Tibial artery (tissue), 4 donors: ENCODE measurements at regions not wholly inside any gene's neighbourhood (a gene's known extent, or its start where the extent isn't known, plus 50 kb on each side); places are given as distances from the start of the nearest gene placed in this dataset.

Experiments
- DNase-seq, 2 donors: peaks; one replicate each; pipeline ENCODE4 v3.0.0-alpha.2; 2019
- H3K27ac ChIP-seq, 2 donors: fragments of 200-600 bp; sonication (generic) in 1 of 2; 1 replicate in 1 of 2; 2 replicates in 1 of 2; pipeline ENCODE4 v1.5.1; 2018 to 2019; ENCODE audit warnings: mild to moderate bottlenecking in 1 of 2
- H3K27me3 ChIP-seq, 2 donors: fragments of 200-600 bp; sonication (generic) in 1 of 2; one replicate each; pipeline versions ENCODE4 v1.5.1 to v1.6.0; 2016 to 2019
- H3K36me3 ChIP-seq, 3 donors: fragments of 200-600 bp; sonication (generic) in 2 of 3; one replicate each; pipeline ENCODE4 v1.5.1; 2016 to 2019; ENCODE audit warnings: mild to moderate bottlenecking in 2 of 3
- H3K4me1 ChIP-seq, 4 donors: fragments of 200-600 bp; sonication (generic) in 2 of 4; 1 replicate in 3 of 4; 2 replicates in 1 of 4; pipeline ENCODE4 v1.5.1; 2016 to 2019
- H3K4me3 ChIP-seq, 2 donors: fragments of 200-600 bp; sonication (generic) in 1 of 2; 1 replicate in 1 of 2; 2 replicates in 1 of 2; pipeline ENCODE4 v1.5.1; 2018 to 2019; ENCODE audit warnings: mild to moderate bottlenecking in 2 of 2
- H3K9me3 ChIP-seq, 3 donors: fragments of 200-600 bp; sonication (generic) in 1 of 3; one replicate each; pipeline ENCODE4 v1.5.1; 2016 to 2019
- intact Hi-C: fragments of 100-400 bp; cut with DNase I; formaldehyde crosslinking; loops from one replicate; pipeline ENCODE4 v1.15.0; 2023; ENCODE audit warnings: low total_unique reads
- TF ChIP-seq, protein P1 (sequence below), 2 experiments: fragments of 200-600 bp in 1 of 2; fragments of 450-650 bp in 1 of 2; IDR thresholded peaks; one replicate each; pipeline ENCODE4 v1.5.1; 2017 to 2019; ENCODE audit warnings: antibody characterized with exemption in 2 of 2, mild to moderate bottlenecking in 1 of 2, moderate library complexity in 1 of 2

DNA sequence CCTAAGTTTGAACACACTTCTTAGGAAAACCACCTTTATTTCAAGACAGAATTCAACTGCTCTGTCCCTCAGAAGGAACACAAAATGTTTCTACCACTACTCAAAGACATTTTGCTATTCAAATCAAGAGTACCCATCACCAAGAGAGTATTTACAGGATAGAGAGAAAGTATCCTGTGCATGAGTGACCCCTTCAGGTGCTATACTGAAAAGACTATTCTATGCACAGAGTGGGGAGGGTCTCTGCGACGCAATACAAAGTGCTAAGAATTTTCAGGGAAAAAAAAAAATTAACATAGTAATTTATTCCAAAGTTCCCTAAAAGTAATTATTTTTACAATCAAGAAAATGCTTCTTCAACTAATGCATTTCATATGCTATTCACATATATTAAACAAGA lies 346.4 kb upstream of the FAM241A start:
- TF ChIP-seq, protein P1, sequence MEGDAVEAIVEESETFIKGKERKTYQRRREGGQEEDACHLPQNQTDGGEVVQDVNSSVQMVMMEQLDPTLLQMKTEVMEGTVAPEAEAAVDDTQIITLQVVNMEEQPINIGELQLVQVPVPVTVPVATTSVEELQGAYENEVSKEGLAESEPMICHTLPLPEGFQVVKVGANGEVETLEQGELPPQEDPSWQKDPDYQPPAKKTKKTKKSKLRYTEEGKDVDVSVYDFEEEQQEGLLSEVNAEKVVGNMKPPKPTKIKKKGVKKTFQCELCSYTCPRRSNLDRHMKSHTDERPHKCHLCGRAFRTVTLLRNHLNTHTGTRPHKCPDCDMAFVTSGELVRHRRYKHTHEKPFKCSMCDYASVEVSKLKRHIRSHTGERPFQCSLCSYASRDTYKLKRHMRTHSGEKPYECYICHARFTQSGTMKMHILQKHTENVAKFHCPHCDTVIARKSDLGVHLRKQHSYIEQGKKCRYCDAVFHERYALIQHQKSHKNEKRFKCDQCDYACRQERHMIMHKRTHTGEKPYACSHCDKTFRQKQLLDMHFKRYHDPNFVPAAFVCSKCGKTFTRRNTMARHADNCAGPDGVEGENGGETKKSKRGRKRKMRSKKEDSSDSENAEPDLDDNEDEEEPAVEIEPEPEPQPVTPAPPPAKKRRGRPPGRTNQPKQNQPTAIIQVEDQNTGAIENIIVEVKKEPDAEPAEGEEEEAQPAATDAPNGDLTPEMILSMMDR (IDR thresholded peaks at IDR 0.05) = no peak
- intact Hi-C loops = no loop called here
- Histone ChIP-seq H3K27ac (no peak overlapping the region), H3K4me3 (no peak overlapping the region), H3K4me1 (no peaks in the 10 kb centered on the region), H3K27me3 (no peaks in the 10 kb centered on the region), H3K9me3 (no peaks in the 10 kb centered on the region), H3K36me3 (no peaks in the 10 kb centered on the region)
- DNase-seq = no peak

DNA sequence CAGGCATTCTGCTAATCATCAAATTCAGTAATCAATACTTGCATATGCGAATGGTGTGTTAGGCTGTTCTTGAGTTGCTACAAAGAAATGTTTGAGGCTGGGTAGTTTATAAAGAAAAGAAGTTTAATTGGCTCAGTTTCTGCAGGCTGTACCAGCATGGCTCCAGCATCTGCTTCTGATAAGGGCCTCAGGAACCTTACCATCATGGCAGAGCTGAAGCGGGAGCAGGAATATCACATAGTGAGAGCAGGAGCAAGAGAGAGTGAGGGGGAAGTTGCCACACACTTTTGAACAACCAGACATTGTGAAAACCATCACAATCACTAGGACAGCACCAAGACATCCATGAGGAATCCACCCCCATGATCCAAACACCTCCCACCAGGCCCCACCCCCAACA lies 344.7 kb upstream of the FAM241A start:
- H3K36me3 ChIP-seq = no peaks in the 10 kb centered on the region

DNA sequence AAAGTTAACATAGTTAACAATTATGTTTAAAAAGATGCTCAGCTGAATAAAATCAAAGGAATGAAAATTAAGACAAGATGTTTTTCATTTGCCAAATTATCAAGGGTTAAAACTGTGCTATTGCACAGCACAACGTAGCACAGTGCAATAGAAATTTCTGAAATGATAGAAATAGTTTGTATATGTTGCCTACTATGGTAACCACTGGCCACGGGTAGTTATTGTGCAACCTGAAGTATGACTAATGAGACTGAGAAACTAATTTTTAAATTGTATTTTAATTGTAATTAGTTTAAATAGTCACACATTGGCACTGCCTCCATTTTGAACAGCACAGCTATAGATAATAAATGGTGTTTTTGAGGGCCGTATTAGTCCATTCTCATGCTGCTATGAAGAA lies 343.1 kb upstream of the FAM241A start:
- Histone ChIP-seq H3K4me3 (no peak overlapping the region), H3K9me3 (no peaks in the 10 kb centered on the region), H3K36me3 (no peaks in the 10 kb centered on the region), H3K4me1 (no peaks in the 10 kb centered on the region), H3K27ac (no peak overlapping the region), H3K27me3 (peaks cover 0 to 5% of the 10 kb centered on the region in 2 donors)
- no peak for DNase-seq
- TF ChIP-seq, protein P1 (IDR thresholded peaks at IDR 0.05) = no peak
- intact Hi-C loops = no loop called here

More for the DNA sequence above, 344.7 kb upstream of the FAM241A start:
- TF ChIP-seq, protein P1 (IDR thresholded peaks at IDR 0.05) = no peak
- Histone ChIP-seq H3K4me1 (no peaks in the 10 kb centered on the region), H3K9me3 (no peaks in the 10 kb centered on the region), H3K4me3 (no peak overlapping the region), H3K27me3 (no peaks in the 10 kb centered on the region), H3K27ac (no peak overlapping the region)
- intact Hi-C loops = no loop called here
- DNase-seq = no peak

DNA sequence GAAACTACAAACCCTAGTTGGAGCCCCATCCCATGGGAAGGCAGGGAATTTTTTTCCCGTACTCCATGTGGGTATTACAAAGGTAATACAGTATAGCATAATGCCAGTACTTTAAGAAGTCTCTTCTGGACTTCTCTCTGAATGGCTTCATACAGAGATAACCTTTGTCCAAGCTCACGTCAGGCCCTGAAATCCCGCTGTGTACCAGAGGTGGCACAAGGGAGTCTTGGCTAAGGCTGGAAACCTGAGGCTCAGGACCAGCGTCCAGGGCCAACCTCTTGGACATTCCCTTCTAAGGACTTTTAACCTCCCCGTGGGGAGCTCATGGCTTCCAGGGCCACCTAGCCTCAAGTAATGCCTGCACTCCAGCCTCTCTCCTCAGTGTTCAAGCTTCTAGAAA lies 338.9 kb upstream of the FAM241A start:
- H3K4me1 ChIP-seq = no peaks in the 10 kb centered on the region
- no peak overlapping the region for H3K4me3 ChIP-seq
- H3K9me3 ChIP-seq = no peaks in the 10 kb centered on the region
- intact Hi-C loops = no loop called here
- DNase-seq = no peak
- H3K36me3 ChIP-seq = no peaks in the 10 kb centered on the region
- H3K27ac ChIP-seq = no peak overlapping the region
- peaks cover 0 to 9% of the 10 kb centered on the region in 2 donors for H3K27me3 ChIP-seq
- TF ChIP-seq, protein P1 (IDR thresholded peaks at IDR 0.05) = no peak

DNA sequence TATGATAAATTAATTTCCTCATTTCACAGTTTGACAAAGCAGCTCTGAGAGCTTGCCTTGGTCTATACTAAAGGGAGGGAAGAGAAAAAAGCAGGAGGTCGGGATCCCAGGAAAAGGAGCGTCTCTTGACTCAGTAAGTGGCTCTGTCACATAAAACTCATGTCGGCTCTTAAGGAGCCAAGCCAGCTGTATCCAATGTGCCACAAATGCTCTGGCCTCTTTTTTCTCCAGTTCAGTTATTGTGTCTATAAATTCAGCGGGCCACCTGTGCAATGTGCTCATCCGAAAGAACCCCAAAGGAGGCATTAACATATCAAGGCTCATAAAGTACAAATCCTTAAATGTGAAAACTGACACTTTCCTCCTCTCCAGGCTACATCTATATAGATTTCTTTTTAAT lies 337.7 kb upstream of the FAM241A start:
- intact Hi-C loops = no loop called here
- Histone ChIP-seq H3K27ac (no peak overlapping the region), H3K4me1 (no peaks in the 10 kb centered on the region), H3K27me3 (peaks cover 0 to 9% of the 10 kb centered on the region in 2 donors), H3K36me3 (no peaks in the 10 kb centered on the region), H3K9me3 (no peaks in the 10 kb centered on the region), H3K4me3 (no peak overlapping the region)
- DNase-seq = no peak
- TF ChIP-seq, protein P1 (IDR thresholded peaks at IDR 0.05) = no peak

DNA sequence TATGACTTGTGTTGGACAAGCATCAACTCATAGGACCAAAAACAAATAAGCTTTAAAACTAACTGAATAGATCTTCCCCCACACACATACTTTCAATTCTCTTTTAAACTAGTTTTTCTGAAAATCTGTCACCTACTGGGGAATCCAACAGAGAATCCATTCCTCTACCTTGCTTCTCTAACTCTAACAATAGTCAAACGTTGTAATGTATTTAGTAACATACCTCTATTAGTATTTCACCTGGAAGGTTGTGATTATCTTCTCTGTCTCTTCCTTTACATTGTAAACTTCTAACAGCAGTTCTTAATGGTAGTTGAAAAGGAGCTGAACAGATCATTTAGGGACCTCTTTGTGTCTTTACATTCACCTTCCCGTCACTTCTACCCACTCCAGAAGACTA lies 337.1 kb upstream of the FAM241A start:
- intact Hi-C loops = no loop called here
- H3K27ac ChIP-seq = no peak overlapping the region
- DNase-seq = no peak
- no peak overlapping the region for H3K4me3 ChIP-seq
- H3K9me3 ChIP-seq = no peaks in the 10 kb centered on the region
- TF ChIP-seq, protein P1 (IDR thresholded peaks at IDR 0.05) = no peak
- no peaks in the 10 kb centered on the region for H3K36me3 ChIP-seq
- no peaks in the 10 kb centered on the region for H3K4me1 ChIP-seq
- H3K27me3 ChIP-seq = peaks cover 0 to 9% of the 10 kb centered on the region in 2 donors
